ENCODE measurements at regions not wholly inside any gene's neighbourhood (a gene's known extent, or its start where the extent isn't known, plus 50 kb on each side); places are given as distances from the start of the nearest gene placed in this dataset.
"Not testable (repeated sequence)": the region's sequence is repeated elsewhere in the genome, so short reads cannot be mapped to it uniquely, and the experiment has no call there.

GRCh38 chr6:80974579-80974978 lies 777.9 kb downstream of the TENT5A start:
- no peak for DNase-seq (ENCODE audit: low spot score)
- TF ChIP-seq, protein P1, sequence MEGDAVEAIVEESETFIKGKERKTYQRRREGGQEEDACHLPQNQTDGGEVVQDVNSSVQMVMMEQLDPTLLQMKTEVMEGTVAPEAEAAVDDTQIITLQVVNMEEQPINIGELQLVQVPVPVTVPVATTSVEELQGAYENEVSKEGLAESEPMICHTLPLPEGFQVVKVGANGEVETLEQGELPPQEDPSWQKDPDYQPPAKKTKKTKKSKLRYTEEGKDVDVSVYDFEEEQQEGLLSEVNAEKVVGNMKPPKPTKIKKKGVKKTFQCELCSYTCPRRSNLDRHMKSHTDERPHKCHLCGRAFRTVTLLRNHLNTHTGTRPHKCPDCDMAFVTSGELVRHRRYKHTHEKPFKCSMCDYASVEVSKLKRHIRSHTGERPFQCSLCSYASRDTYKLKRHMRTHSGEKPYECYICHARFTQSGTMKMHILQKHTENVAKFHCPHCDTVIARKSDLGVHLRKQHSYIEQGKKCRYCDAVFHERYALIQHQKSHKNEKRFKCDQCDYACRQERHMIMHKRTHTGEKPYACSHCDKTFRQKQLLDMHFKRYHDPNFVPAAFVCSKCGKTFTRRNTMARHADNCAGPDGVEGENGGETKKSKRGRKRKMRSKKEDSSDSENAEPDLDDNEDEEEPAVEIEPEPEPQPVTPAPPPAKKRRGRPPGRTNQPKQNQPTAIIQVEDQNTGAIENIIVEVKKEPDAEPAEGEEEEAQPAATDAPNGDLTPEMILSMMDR (IDR thresholded peaks at IDR 0.05; ENCODE audit: borderline replicate concordance, control extremely low read depth, extremely low read depth, insufficient read depth, missing control alignments) = no peak
- in situ Hi-C loops (cut with MboI; ENCODE audit: low sequenced_read_pairs, unreplicated experiment) = no loop called here

GRCh38 chr6:80969439-80969838 lies 783.0 kb downstream of the TENT5A start:
- DNase-seq (ENCODE audit: low spot score) = no peak
- TF ChIP-seq, protein P1 (IDR thresholded peaks at IDR 0.05; ENCODE audit: borderline replicate concordance, control extremely low read depth, extremely low read depth, insufficient read depth, missing control alignments) = no peak
- in situ Hi-C loops (cut with MboI; ENCODE audit: low sequenced_read_pairs, unreplicated experiment) = no loop called here

GRCh38 chr6:80967609-80968008 lies 784.9 kb downstream of the TENT5A start:
- TF ChIP-seq, protein P1 (IDR thresholded peaks at IDR 0.05; ENCODE audit: borderline replicate concordance, control extremely low read depth, extremely low read depth, insufficient read depth, missing control alignments) = no peak
- no peak for DNase-seq (ENCODE audit: low spot score)
- in situ Hi-C loops (cut with MboI; ENCODE audit: low sequenced_read_pairs, unreplicated experiment) = no loop called here

GRCh38 chr6:80962382-80962781 lies 790.1 kb downstream of the TENT5A start:
- TF ChIP-seq, protein P1 (IDR thresholded peaks at IDR 0.05; ENCODE audit: borderline replicate concordance, control extremely low read depth, extremely low read depth, insufficient read depth, missing control alignments) = no peak
- DNase-seq (ENCODE audit: low spot score) = no peak
- in situ Hi-C loops (cut with MboI; ENCODE audit: low sequenced_read_pairs, unreplicated experiment) = no loop called here

- in situ Hi-C loops (cut with MboI; ENCODE audit: low sequenced_read_pairs, unreplicated experiment) = no loop called here
- TF ChIP-seq, protein P1 (IDR thresholded peaks at IDR 0.05; ENCODE audit: borderline replicate concordance, control extremely low read depth, extremely low read depth, insufficient read depth, missing control alignments) = no peak
- no peak for DNase-seq (ENCODE audit: low spot score)
These were observed 791.3 kb downstream of the TENT5A start for GRCh38 chr6:80961166-80961565.

GRCh38 chr6:80959034-80959433 lies 793.4 kb downstream of the TENT5A start:
- in situ Hi-C loops (cut with MboI; ENCODE audit: low sequenced_read_pairs, unreplicated experiment) = no loop called here
- DNase-seq (ENCODE audit: low spot score) = no peak
- TF ChIP-seq, protein P1 (IDR thresholded peaks at IDR 0.05; ENCODE audit: borderline replicate concordance, control extremely low read depth, extremely low read depth, insufficient read depth, missing control alignments) = no peak

DNA sequence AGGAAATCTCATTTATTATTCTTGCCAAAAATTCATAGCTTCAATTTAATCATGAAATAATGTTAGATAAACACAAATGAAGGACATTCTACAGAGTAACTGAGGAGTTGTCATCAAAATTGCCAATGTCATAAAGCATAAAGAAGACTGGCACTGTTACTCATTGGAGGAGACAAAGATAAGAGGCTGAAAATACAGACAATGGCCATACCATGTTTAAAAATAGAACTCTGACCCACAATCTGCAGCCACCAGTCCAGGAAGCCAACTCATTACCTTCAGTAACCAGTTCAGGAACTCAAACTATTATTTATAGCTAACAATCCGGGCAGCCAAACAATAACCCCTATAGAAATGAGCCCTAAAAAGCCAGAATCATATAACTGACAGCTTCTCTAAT lies 795.6 kb downstream of the TENT5A start:
- in situ Hi-C loops (cut with MboI; ENCODE audit: low sequenced_read_pairs, unreplicated experiment) = no loop called here
- no peak for DNase-seq (ENCODE audit: low spot score)
- TF ChIP-seq, protein P1 (IDR thresholded peaks at IDR 0.05; ENCODE audit: borderline replicate concordance, control extremely low read depth, extremely low read depth, insufficient read depth, missing control alignments) = no peak

GRCh38 chr6:80952479-80952878 lies 800.0 kb downstream of the TENT5A start:
- DNase-seq (ENCODE audit: low spot score); in situ Hi-C loops (cut with MboI; ENCODE audit: low sequenced_read_pairs, unreplicated experiment): not testable (repeated sequence)

Measured in GM13976 (cell line).